BE2C (cell line): ENCODE measurements at regions not wholly inside any gene's neighbourhood (a gene's known extent, or its start where the extent isn't known, plus 50 kb on each side); places are given as distances from the start of the nearest gene placed in this dataset.

Experiments
- DNase-seq: peaks from one replicate; pipeline ENCODE4 v3.0.0-alpha.2; 2020
- H3K27me3 ChIP-seq: fragments of 250-450 bp; sonication (Bioruptor Pico); 2 replicates; pipeline ENCODE4 v1.5.1; 2020; ENCODE audit warnings: mild to moderate bottlenecking
- H3K36me3 ChIP-seq: fragments of 250-450 bp; sonication (Bioruptor Pico); 2 replicates; pipeline ENCODE4 v1.5.1; 2020; ENCODE audit warnings: mild to moderate bottlenecking
- H3K4me1 ChIP-seq: fragments of 250-450 bp; sonication (Bioruptor Pico); 2 replicates; pipeline ENCODE4 v1.5.1; 2020
- H3K4me3 ChIP-seq: 2 replicates; pipeline ENCODE4 v1.5.1; 2011; ENCODE audit warnings: low read depth, low read length
- H3K9me3 ChIP-seq: fragments of 250-450 bp; sonication (Bioruptor Pico); 2 replicates; pipeline ENCODE4 v1.5.1; 2020
- TF ChIP-seq, protein P1 (sequence below): IDR thresholded peaks from 2 replicates; pipeline ENCODE4 v1.5.1; 2012; ENCODE audit warnings: mild to moderate bottlenecking, low read depth, low read length

- H3K4me3 ChIP-seq, result no peak overlapping the region
- no peaks in the 10 kb centered on the region for H3K27me3 ChIP-seq
- H3K36me3 ChIP-seq, result no peaks in the 10 kb centered on the region
- no peaks in the 10 kb centered on the region for H3K4me1 ChIP-seq
- TF ChIP-seq, protein P1, sequence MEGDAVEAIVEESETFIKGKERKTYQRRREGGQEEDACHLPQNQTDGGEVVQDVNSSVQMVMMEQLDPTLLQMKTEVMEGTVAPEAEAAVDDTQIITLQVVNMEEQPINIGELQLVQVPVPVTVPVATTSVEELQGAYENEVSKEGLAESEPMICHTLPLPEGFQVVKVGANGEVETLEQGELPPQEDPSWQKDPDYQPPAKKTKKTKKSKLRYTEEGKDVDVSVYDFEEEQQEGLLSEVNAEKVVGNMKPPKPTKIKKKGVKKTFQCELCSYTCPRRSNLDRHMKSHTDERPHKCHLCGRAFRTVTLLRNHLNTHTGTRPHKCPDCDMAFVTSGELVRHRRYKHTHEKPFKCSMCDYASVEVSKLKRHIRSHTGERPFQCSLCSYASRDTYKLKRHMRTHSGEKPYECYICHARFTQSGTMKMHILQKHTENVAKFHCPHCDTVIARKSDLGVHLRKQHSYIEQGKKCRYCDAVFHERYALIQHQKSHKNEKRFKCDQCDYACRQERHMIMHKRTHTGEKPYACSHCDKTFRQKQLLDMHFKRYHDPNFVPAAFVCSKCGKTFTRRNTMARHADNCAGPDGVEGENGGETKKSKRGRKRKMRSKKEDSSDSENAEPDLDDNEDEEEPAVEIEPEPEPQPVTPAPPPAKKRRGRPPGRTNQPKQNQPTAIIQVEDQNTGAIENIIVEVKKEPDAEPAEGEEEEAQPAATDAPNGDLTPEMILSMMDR, result no peak
- DNase-seq, result no peak
- no peaks in the 10 kb centered on the region for H3K9me3 ChIP-seq
These were observed 233.4 kb downstream of the MREG start for GRCh38 chr2:215779912-215780311.

GRCh38 chr2:215777465-215778044, 235.8 kb downstream of the MREG start:
- Histone ChIP-seq H3K36me3 (no peaks in the 10 kb centered on the region), H3K4me3 (no peak overlapping the region), H3K27me3 (no peaks in the 10 kb centered on the region), H3K9me3 (no peaks in the 10 kb centered on the region), H3K4me1 (no peaks in the 10 kb centered on the region)
- TF ChIP-seq, protein P1, result no peak
- DNase-seq, result no peak

GRCh38 chr2:215775106-215775505, 238.2 kb downstream of the MREG start:
- H3K4me1 ChIP-seq, result no peaks in the 10 kb centered on the region
- TF ChIP-seq, protein P1, result no peak
- no peak for DNase-seq

GRCh38 chr2:215773728-215774127, 239.6 kb downstream of the MREG start:
- no peak for DNase-seq
- H3K9me3 ChIP-seq, result no peaks in the 10 kb centered on the region; the same call in 1 of the 2 replicates
- no peaks in the 10 kb centered on the region for H3K27me3 ChIP-seq
- H3K4me3 ChIP-seq, result no peak overlapping the region
- H3K4me1 ChIP-seq, result no peaks in the 10 kb centered on the region
- no peaks in the 10 kb centered on the region for H3K36me3 ChIP-seq
- TF ChIP-seq, protein P1, result no peak

More at GRCh38 chr2:215775106-215775505, 238.2 kb downstream of the MREG start:
- no peaks in the 10 kb centered on the region; the same call in 1 of the 2 replicates for H3K9me3 ChIP-seq
- H3K4me3 ChIP-seq, result no peak overlapping the region
- H3K27me3 ChIP-seq, result no peaks in the 10 kb centered on the region
- no peaks in the 10 kb centered on the region for H3K36me3 ChIP-seq

DNA sequence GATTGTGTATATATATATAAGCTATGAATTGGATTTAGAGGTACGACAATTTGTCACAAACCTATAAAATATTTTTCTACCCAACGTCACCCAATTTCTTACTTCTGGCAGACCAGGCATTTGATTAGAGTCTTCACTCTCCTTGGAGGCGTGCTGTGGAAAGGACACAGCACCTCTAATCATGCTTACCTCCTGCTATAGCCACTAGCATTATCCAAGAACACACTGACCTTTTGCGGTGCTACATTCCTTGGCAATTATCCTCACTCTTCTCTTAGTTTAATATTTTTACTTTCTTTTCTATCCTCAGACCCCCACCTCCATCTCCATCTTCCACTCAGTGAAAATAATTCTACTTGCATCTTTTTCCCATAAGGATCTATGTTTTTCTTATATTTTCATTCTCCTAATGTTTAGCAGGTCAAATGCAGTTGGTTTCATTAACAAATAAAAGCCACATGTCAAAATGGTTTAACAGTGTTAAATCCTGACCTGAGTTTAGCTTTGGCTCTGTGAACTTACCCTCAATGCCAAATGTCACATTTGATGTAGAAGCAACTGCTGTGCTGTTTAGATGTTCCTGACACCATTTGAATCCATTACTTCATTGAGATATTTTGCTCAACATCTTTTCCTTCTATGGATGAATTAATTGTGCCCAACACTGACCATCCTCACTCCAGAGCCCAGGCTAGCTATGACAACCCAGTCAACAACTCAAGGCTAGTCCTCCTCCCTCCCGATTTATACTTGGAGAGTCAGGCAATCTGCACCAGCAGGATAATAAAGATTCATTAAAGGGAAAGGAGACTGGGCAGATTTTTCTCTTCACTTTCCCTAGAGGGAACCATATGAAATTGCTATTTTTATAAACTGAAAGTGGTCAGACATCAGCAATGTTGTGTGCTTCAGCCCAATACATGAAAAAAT, 240.5 kb downstream of the MREG start:
- H3K36me3 ChIP-seq, result no peaks in the 10 kb centered on the region
- TF ChIP-seq, protein P1, result no peak

DNA sequence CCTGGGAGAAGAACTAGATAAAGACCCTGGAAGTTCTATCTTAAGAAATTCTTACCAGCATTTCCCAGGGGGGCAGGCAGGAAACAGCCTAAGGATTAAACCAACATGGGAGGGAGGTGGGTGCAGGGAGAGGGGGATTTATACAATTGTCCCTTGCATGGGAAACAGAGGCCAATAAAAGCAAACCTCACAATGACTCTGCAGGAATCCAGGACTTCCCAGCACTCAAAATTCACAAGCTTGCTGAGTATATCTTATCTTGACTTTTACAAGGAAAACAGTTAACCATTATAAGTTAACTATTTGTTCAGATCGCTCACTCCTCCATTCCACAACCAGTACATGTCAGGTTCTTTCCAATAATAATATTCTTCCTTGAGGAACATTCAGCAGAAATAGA, 241.3 kb downstream of the MREG start:
- Histone ChIP-seq H3K4me3 (no peak overlapping the region), H3K36me3 (no peaks in the 10 kb centered on the region), H3K27me3 (no peaks in the 10 kb centered on the region), H3K4me1 (no peaks in the 10 kb centered on the region), H3K9me3 (no peaks in the 10 kb centered on the region; the same call in 1 of the 2 replicates)
- TF ChIP-seq, protein P1, result no peak
- no peak for DNase-seq

More for the DNA sequence above, 240.5 kb downstream of the MREG start:
- no peak for DNase-seq
- no peaks in the 10 kb centered on the region for H3K27me3 ChIP-seq
- H3K4me3 ChIP-seq, result no peak overlapping the region
- H3K4me1 ChIP-seq, result no peaks in the 10 kb centered on the region
- no peaks in the 10 kb centered on the region; the same call in 1 of the 2 replicates for H3K9me3 ChIP-seq
